Osteoblast (primary cell): ENCODE measurements at regions not wholly inside any gene's neighbourhood (a gene's known extent, or its start where the extent isn't known, plus 50 kb on each side); places are given as distances from the start of the nearest gene placed in this dataset.

Source experiments
- DNase-seq: peaks from one replicate; pipeline ENCODE4 v3.0.0; 2011; ENCODE audit warnings: low spot score, mixed read lengths; ENCODE audit not compliant: insufficient read length; ENCODE audit errors: missing footprints
- H2AFZ ChIP-seq: 2 replicates; pipeline ENCODE4 v1.6.0; 2011; ENCODE audit warnings: mild to moderate bottlenecking, low read length
- H3K27ac ChIP-seq: 2 replicates; pipeline ENCODE4 v1.5.1; 2011; ENCODE audit warnings: mild to moderate bottlenecking, low read depth, low read length, moderate library complexity
- H3K27me3 ChIP-seq: 2 replicates; pipeline ENCODE4 v1.6.0; 2012; ENCODE audit warnings: mild to moderate bottlenecking, control low read depth, inconsistent platforms, low read length, moderate library complexity; ENCODE audit not compliant: insufficient read depth
- H3K36me3 ChIP-seq: 2 replicates; pipeline ENCODE4 v1.5.1; 2011; ENCODE audit warnings: mild to moderate bottlenecking, low read length, control low read depth, moderate library complexity; ENCODE audit not compliant: insufficient read depth
- H3K4me1 ChIP-seq: 2 replicates; pipeline ENCODE4 v1.5.1; 2011; ENCODE audit warnings: mild to moderate bottlenecking, low read length, control low read depth, moderate library complexity; ENCODE audit not compliant: insufficient read depth
- H3K4me2 ChIP-seq: 2 replicates; pipeline ENCODE4 v1.6.0; 2011; ENCODE audit warnings: mild to moderate bottlenecking, low read length; ENCODE audit not compliant: insufficient read depth
- H3K4me3 ChIP-seq: fragments of 200-600 bp; sonication (generic); 3 replicates; pipeline ENCODE4 v1.5.1; 2012; ENCODE audit warnings: mild to moderate bottlenecking, low read length, inconsistent platforms; ENCODE audit not compliant: insufficient read depth
- H3K79me2 ChIP-seq: 2 replicates; pipeline ENCODE4 v1.6.0; 2012; ENCODE audit warnings: mild to moderate bottlenecking, low read length, control low read depth, inconsistent platforms; ENCODE audit not compliant: insufficient read depth
- H3K9me3 ChIP-seq: 2 replicates; pipeline ENCODE4 v1.5.1; 2011; ENCODE audit warnings: low read depth, low read length, control low read depth
- H4K20me1 ChIP-seq: 2 replicates; pipeline ENCODE4 v1.6.0; 2012; ENCODE audit warnings: mild to moderate bottlenecking, low read length, control low read depth; ENCODE audit not compliant: insufficient read depth
- TF ChIP-seq, protein P1 (sequence below): IDR thresholded peaks from 2 replicates; pipeline ENCODE4 v1.5.1; 2011; ENCODE audit warnings: mild to moderate bottlenecking, low read depth, low read length, moderate library complexity; ENCODE audit errors: extremely low read depth

DNA sequence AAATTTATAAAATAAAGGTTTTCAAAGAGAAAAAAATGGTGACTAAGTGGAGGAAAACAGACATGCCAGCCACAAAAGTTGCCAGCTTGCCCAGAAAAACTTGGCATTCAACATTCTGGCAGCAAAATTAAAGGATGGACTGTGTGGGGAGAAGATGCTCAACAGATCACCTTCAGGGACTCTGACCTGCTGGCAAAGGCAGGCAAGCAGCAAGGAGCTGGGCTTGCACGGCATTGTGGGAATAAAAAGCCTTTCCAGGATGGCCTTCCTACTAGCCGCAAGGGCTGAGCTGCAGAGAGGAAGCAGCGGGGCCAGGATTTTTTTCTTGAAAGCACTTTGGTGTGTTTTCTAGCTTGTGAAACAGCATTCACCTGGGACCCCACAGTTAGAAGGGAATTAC is 101.9 kb upstream of the CACNA2D3 start:
- DNase-seq: no peak
- TF ChIP-seq, protein P1, sequence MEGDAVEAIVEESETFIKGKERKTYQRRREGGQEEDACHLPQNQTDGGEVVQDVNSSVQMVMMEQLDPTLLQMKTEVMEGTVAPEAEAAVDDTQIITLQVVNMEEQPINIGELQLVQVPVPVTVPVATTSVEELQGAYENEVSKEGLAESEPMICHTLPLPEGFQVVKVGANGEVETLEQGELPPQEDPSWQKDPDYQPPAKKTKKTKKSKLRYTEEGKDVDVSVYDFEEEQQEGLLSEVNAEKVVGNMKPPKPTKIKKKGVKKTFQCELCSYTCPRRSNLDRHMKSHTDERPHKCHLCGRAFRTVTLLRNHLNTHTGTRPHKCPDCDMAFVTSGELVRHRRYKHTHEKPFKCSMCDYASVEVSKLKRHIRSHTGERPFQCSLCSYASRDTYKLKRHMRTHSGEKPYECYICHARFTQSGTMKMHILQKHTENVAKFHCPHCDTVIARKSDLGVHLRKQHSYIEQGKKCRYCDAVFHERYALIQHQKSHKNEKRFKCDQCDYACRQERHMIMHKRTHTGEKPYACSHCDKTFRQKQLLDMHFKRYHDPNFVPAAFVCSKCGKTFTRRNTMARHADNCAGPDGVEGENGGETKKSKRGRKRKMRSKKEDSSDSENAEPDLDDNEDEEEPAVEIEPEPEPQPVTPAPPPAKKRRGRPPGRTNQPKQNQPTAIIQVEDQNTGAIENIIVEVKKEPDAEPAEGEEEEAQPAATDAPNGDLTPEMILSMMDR: no peak
- no peak overlapping the region for H3K4me3 ChIP-seq
- no peaks in the 10 kb centered on the region for H3K36me3 ChIP-seq
- no peaks in the 10 kb centered on the region for H3K9me3 ChIP-seq
- no peaks in the 10 kb centered on the region for H4K20me1 ChIP-seq
- H2AFZ ChIP-seq: no peak overlapping the region
- H3K4me2 ChIP-seq: no peak overlapping the region
- H3K27me3 ChIP-seq: no peaks in the 10 kb centered on the region
- H3K79me2 ChIP-seq: no peaks in the 10 kb centered on the region
- H3K27ac ChIP-seq: no peak overlapping the region
- no peaks in the 10 kb centered on the region for H3K4me1 ChIP-seq

GRCh38 chr3:54014067-54014466 is 108.3 kb upstream of the CACNA2D3 start:
- no peak overlapping the region for H2AFZ ChIP-seq
- H3K36me3 ChIP-seq: no peaks in the 10 kb centered on the region
- no peak overlapping the region for H3K27ac ChIP-seq
- H3K4me2 ChIP-seq: no peak overlapping the region
- no peaks in the 10 kb centered on the region for H3K9me3 ChIP-seq
- no peaks in the 10 kb centered on the region for H3K4me1 ChIP-seq
- TF ChIP-seq, protein P1: no peak
- H3K27me3 ChIP-seq: no peaks in the 10 kb centered on the region
- H3K79me2 ChIP-seq: no peaks in the 10 kb centered on the region
- H4K20me1 ChIP-seq: no peaks in the 10 kb centered on the region
- DNase-seq: no peak
- H3K4me3 ChIP-seq: no peak overlapping the region

DNA sequence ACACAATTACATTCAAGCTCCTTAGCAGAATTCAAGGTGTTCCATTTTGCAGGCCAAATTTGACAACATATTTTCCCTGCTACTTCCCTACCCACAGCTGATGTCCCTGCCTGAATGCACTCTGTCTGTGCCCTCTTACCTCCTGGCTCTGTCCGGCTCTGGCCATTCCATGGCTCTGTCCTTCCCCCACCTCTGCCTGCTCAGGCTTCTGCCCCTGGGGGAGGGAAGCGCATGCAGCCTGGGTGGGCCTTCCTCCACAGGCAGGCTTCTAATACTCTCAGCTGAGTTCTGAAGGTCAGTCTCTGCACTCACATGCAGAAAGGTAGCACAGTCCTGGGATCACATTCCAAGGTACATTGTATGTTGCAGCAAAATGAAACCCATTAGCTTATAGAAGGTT is 113.6 kb upstream of the CACNA2D3 start:
- Histone ChIP-seq H3K4me1 (no peaks in the 10 kb centered on the region), H4K20me1 (no peaks in the 10 kb centered on the region), H3K4me2 (no peak overlapping the region), H3K27me3 (no peaks in the 10 kb centered on the region), H3K27ac (no peak overlapping the region), H2AFZ (no peak overlapping the region), H3K4me3 (no peak overlapping the region), H3K79me2 (no peaks in the 10 kb centered on the region), H3K36me3 (no peaks in the 10 kb centered on the region), H3K9me3 (no peaks in the 10 kb centered on the region)
- DNase-seq: no peak
- TF ChIP-seq, protein P1: no peak

DNA sequence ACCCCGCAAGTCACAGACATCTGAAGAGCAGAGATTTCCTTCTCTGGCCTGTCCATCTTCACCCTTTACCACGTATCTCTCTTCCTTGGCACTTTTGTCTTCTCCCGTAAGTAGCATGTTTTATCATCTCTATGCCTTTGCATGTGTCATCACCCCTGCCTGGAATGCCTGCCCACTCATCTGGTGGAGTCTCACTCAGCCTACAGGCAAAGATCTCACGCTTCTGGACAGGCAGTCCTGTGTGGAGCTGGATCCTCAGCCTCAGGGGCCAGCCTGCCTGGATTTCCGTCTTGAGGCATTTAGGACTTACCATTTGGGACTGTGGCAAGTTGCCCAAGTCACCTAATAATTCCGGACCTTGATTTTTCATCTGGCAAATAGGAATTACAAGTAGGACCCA is 114.3 kb upstream of the CACNA2D3 start:
- Histone ChIP-seq H3K4me1 (no peaks in the 10 kb centered on the region), H2AFZ (no peak overlapping the region), H4K20me1 (no peaks in the 10 kb centered on the region), H3K36me3 (no peaks in the 10 kb centered on the region), H3K9me3 (no peaks in the 10 kb centered on the region), H3K79me2 (no peaks in the 10 kb centered on the region), H3K4me2 (no peak overlapping the region), H3K4me3 (no peak overlapping the region), H3K27ac (no peak overlapping the region), H3K27me3 (no peaks in the 10 kb centered on the region)
- TF ChIP-seq, protein P1: no peak
- no peak for DNase-seq
